A673 (cell line): ENCODE measurements at regions not wholly inside any gene's neighbourhood (a gene's known extent, or its start where the extent isn't known, plus 50 kb on each side); places are given as distances from the start of the nearest gene placed in this dataset.
A peak's percentile ranks its signal among the peaks of the same experiment; 100 is the strongest.

Experiments used
- BruUV-seq: library from RNA; stranded (reverse); fragments of 400-500 nt; replicated peaks from 2 replicates; lab custom pipeline; 2021; lab: Mats Ljungman, UMichigan
- CTCF ChIA-PET: fragments of 300-600 bp; sonication (Branson Sonifier 250); formaldehyde crosslinking; loops from one replicate; lab custom pipeline; 2022; ENCODE audit warnings: antibody characterized with exemption; lab: Charles Lee
- POLR2A ChIA-PET: fragments of 300-600 bp; sonication (Branson Sonifier 250); formaldehyde crosslinking; loops from one replicate; lab custom pipeline; 2022; ENCODE audit warnings: antibody characterized with exemption; ENCODE audit not compliant: low non-redundant PET; lab: Charles Lee
- DNase-seq: peaks from one replicate; pipeline ENCODE4 v3.0.0-alpha.2; 2015; ENCODE audit warnings: low spot score
- H3K27ac ChIP-seq: fragments of 200-600 bp; sonication (generic); 2 replicates; pipeline ENCODE4 v1.5.1; 2016; ENCODE audit warnings: mixed run types, low read depth, mild to moderate bottlenecking, mixed read lengths, antibody characterized with exemption, low read length; ENCODE audit not compliant: poor library complexity, severe bottlenecking
- H3K27me3 ChIP-seq: fragments of 200-600 bp; sonication (generic); replicated peaks from 2 replicates; pipeline ENCODE4 v1.6.1; 2017; ENCODE audit warnings: mixed run types, low read depth, mild to moderate bottlenecking, mixed read lengths, antibody characterized with exemption, low read length; ENCODE audit not compliant: insufficient read depth, poor library complexity
- H3K36me3 ChIP-seq: fragments of 200-600 bp; sonication (generic); 2 replicates; pipeline ENCODE4 v1.6.1; 2016; ENCODE audit warnings: mixed run types, mild to moderate bottlenecking, mixed read lengths, antibody characterized with exemption, low read length; ENCODE audit not compliant: insufficient read depth, poor library complexity, severe bottlenecking
- H3K4me1 ChIP-seq: fragments of 200-600 bp; sonication (generic); 2 replicates; pipeline ENCODE4 v1.6.1; 2017; ENCODE audit warnings: mixed run types, mild to moderate bottlenecking, mixed read lengths, antibody characterized with exemption, low read length; ENCODE audit not compliant: insufficient read depth, poor library complexity, severe bottlenecking
- H3K4me3 ChIP-seq: fragments of 200-600 bp; sonication (generic); 2 replicates; pipeline ENCODE4 v1.5.1; 2016; ENCODE audit warnings: low read depth, mixed run types, mild to moderate bottlenecking, mixed read lengths, low read length; ENCODE audit not compliant: poor library complexity, severe bottlenecking
- H3K9me3 ChIP-seq: fragments of 200-600 bp; sonication (generic); 2 replicates; pipeline ENCODE4 v1.6.1; 2016; ENCODE audit warnings: mixed run types, low read depth, mild to moderate bottlenecking, mixed read lengths, antibody characterized with exemption, low read length; ENCODE audit not compliant: poor library complexity, severe bottlenecking
- EZH2 ChIP-seq: fragments of 200-600 bp; sonication (generic); IDR thresholded peaks from 2 replicates; pipeline ENCODE4 v1.6.1; 2017; ENCODE audit warnings: borderline replicate concordance, low read depth, mild to moderate bottlenecking, mixed read lengths, antibody characterized with exemption, low read length; ENCODE audit not compliant: poor library complexity, severe bottlenecking
- intact Hi-C: fragments of 100-400 bp; cut with micrococcal nuclease; formaldehyde crosslinking; loops from one replicate; pipeline ENCODE4 v1.10.0; 2022; ENCODE audit not compliant: unreplicated experiment
- TF ChIP-seq, protein P1 (sequence below): fragments of 300-800, 200-600 bp; sonication (generic); conservative IDR thresholded peaks from 2 replicates; pipeline ENCODE4 v1.5.1; 2017; ENCODE audit warnings: low read depth, mild to moderate bottlenecking, antibody characterized with exemption, low read length, moderate library complexity, mixed read lengths

DNA sequence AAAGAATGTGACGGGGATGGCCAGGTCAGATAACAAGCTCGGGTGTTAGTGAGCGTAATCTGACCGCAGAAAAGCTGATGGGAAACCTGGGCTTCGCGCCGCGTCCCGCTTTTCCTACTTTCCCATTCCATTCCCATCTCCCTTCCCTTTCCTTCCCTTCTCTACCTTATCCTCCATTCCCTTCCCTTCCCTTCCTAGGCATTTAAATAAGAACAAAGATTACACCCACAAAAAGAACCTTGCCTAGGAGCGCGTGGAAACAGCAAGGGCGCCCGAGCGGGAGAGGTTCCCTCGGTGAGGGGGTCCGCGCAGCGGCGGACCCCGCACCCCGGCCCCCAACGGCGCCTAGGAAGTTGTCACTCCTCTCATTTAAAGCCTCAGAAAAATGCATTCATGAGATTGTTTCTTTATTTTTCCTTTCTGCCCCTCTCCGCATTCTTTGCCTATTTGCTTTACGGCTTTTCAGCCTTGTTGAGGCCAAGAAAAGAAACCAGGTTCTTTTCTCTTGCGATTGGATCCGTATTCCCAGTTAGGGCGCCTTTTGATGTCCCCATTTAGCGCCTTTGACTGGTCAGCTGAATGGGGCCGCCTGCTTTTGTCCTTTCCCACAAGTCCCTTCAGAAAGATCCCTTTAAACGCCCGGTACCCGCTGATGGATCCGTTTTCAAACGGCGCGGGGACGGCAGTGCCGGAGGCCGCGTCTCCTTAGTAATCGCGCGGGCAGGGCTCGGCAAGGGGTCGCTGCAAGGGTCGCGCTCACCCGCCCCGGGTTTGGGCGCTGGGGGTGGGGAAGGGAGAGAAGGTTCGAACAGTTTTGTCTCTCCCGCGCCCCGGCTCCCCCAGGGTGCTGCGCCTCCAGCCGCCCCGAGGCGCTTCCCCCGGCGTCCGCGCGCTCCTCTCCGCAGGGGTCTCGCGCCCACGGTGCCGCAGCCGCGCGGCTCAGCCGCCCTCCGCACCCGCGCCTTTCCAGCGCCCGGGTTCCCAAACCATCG lies 54.1 kb upstream of the TMEM33 start:
- intact Hi-C loops, result no loop called here
- H3K9me3 ChIP-seq, result no peaks in the 10 kb centered on the region
- BruUV-seq, result no TSS peak
- no peak overlapping the region for H3K27ac ChIP-seq
- peak overlapping the region; percentile 40 for H3K4me3 ChIP-seq
- CTCF ChIA-PET, result no interaction called here
- H3K27me3 ChIP-seq, result peaks cover 64% of the 10 kb centered on the region
- no peaks in the 10 kb centered on the region for H3K36me3 ChIP-seq
- peak; percentile 59 for TF ChIP-seq EZH2
- TF ChIP-seq, protein P1, sequence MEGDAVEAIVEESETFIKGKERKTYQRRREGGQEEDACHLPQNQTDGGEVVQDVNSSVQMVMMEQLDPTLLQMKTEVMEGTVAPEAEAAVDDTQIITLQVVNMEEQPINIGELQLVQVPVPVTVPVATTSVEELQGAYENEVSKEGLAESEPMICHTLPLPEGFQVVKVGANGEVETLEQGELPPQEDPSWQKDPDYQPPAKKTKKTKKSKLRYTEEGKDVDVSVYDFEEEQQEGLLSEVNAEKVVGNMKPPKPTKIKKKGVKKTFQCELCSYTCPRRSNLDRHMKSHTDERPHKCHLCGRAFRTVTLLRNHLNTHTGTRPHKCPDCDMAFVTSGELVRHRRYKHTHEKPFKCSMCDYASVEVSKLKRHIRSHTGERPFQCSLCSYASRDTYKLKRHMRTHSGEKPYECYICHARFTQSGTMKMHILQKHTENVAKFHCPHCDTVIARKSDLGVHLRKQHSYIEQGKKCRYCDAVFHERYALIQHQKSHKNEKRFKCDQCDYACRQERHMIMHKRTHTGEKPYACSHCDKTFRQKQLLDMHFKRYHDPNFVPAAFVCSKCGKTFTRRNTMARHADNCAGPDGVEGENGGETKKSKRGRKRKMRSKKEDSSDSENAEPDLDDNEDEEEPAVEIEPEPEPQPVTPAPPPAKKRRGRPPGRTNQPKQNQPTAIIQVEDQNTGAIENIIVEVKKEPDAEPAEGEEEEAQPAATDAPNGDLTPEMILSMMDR, result no peak
- POLR2A ChIA-PET, result no interaction called here
- no peak for DNase-seq
- H3K4me1 ChIP-seq, result peaks cover 10% of the 10 kb centered on the region

DNA sequence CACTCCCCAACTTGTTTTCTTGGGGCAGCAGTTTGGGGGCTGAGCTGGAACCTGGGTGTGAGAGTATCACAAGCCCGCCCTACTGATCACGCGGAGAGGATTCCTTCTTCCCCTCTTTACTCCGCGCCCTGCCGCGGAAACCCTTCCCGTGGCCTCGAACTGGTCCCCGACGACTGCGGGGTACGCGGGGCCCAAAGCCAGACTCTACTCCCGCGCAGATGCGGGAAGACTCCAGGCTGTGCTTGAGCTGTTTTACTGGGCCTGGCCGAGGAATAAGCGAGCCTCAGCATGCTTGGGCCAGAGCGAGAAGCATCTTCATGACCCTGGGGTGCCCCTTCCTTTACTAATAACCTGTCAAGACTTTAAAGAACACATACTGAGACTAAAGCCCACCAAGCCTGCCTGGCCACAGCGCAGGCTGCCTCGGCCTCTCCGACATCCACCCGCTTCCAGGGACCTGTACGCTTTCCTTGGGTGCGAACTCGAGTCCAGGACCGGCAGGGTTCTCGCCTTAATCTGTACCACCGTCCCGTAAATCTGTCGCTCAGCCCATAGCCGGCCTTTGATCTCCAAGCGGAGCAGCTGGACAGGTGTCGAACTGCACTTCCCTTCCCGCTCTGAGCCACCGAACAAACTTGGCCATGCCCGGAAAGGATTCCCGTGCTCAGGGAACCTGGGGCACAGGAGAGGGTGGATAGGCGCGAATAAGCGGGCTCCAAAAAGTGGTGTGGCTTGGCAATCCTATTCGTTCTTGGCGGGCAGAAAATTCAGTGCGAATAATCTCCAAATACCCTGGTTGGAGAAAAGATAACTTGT lies 55.0 kb upstream of the TMEM33 start:
- ChIA-PET POLR2A (no interaction called here), CTCF (no interaction called here)
- intact Hi-C loops, result no loop called here
- no peak for DNase-seq
- Histone ChIP-seq H3K4me1 (peaks cover 10% of the 10 kb centered on the region), H3K36me3 (no peaks in the 10 kb centered on the region), H3K4me3 (no peak overlapping the region), H3K9me3 (no peaks in the 10 kb centered on the region), H3K27me3 (peaks cover 73% of the 10 kb centered on the region), H3K27ac (no peak overlapping the region)
- TF ChIP-seq, protein P1, result no peak
- peak; percentile 56 for TF ChIP-seq EZH2
- no TSS peak for BruUV-seq

DNA sequence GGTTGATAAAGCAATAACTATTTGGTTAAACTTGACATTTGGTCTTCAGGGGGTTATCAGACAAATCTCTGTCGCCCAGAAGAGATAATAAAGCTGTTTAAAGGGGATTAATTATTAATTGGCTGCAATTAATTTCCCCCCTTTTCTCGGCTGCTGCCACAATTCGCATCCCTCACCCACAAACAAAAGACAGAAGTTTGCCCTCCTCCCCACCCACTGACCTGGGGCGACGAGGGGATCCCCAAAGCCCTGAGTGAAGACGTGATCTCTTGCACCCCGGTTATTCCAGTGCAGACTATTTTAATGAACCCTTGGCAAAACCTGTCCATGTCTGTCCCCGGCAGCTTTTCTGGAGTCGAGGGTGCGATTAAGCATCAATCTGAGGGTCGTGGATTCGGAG lies 55.7 kb upstream of the TMEM33 start:
- no peaks in the 10 kb centered on the region for H3K36me3 ChIP-seq
- H3K27ac ChIP-seq, result no peak overlapping the region
- H3K27me3 ChIP-seq, result peaks cover 80% of the 10 kb centered on the region
- H3K4me1 ChIP-seq, result peaks cover 10% of the 10 kb centered on the region
- TF ChIP-seq EZH2, result peak; percentile 31
- TF ChIP-seq, protein P1, result no peak
- no peaks in the 10 kb centered on the region for H3K9me3 ChIP-seq
- ChIA-PET POLR2A (no interaction called here), CTCF (no interaction called here)
- intact Hi-C loops, result no loop called here
- BruUV-seq, result no TSS peak
- no peak for DNase-seq
- H3K4me3 ChIP-seq, result no peak overlapping the region
